ENCODE measurements at regions not wholly inside any gene's neighbourhood (a gene's known extent, or its start where the extent isn't known, plus 50 kb on each side); places are given as distances from the start of the nearest gene placed in this dataset.

DNA sequence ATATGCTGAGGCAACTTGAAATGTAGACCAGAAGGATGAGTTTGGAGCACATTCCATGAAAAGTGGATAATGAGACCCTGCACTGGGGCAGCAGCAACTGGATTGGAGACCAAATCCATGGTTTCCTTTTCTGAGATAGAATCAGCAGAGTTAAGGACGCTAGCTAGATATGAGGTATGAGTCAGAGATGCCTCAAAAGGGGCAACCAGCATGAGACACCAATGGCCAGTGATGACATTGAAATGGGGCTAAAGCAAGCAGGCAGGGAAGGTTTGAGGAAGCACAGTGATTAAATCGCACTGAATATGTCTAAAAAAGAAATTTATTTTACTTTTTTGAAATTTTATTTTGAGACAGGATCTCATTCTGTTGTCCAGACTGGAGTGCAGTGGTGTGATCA, 802.4 kb downstream of the TFAP2A start:
- H3K4me3 ChIP-seq (ENCODE audit: low read depth, low read length): no peak overlapping the region
- TF ChIP-seq, protein P1, sequence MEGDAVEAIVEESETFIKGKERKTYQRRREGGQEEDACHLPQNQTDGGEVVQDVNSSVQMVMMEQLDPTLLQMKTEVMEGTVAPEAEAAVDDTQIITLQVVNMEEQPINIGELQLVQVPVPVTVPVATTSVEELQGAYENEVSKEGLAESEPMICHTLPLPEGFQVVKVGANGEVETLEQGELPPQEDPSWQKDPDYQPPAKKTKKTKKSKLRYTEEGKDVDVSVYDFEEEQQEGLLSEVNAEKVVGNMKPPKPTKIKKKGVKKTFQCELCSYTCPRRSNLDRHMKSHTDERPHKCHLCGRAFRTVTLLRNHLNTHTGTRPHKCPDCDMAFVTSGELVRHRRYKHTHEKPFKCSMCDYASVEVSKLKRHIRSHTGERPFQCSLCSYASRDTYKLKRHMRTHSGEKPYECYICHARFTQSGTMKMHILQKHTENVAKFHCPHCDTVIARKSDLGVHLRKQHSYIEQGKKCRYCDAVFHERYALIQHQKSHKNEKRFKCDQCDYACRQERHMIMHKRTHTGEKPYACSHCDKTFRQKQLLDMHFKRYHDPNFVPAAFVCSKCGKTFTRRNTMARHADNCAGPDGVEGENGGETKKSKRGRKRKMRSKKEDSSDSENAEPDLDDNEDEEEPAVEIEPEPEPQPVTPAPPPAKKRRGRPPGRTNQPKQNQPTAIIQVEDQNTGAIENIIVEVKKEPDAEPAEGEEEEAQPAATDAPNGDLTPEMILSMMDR (IDR thresholded peaks at IDR 0.05; ENCODE audit: borderline replicate concordance, insufficient read depth, low read depth, low read length): no peak

DNA sequence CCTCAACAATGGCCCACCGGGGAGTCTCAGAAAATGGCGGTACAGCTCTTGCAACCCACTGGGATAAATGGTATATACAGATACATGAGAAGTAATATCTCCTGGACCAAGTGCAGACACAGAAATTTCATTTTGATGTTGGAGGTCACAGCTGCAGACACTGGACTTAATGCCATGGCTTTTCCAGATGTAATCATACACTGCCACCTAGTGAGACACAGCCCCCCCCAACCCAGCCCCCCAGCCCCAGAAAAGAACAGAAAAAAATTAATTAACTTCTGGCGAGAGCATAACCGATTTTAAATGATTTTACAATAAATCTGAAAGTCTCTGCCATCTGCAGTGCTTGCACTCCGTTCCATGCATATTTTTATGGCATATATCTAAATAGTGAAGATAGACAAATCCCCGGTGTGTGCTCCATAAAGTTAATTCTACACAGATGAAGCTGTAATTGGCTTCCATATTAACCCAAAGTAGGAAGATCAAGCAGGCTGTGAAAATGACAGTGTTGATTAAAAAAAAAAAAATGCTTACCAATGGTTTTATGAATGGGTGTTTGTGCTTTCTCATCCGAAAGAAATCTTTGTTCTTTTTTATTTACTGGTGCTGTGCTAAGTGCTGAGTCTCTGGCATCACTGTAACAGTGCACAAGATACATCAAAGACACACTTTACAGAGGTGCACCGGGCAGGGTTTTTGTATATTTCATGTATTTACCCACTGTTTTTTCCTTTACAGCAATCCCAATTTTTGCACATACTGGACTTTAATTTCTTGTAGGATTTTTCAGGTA, 804.1 kb downstream of the TFAP2A start:
- TF ChIP-seq, protein P1 (IDR thresholded peaks at IDR 0.05; ENCODE audit: borderline replicate concordance, insufficient read depth, low read depth, low read length): no peak
- no peak overlapping the region for H3K4me3 ChIP-seq (ENCODE audit: low read depth, low read length)

DNA sequence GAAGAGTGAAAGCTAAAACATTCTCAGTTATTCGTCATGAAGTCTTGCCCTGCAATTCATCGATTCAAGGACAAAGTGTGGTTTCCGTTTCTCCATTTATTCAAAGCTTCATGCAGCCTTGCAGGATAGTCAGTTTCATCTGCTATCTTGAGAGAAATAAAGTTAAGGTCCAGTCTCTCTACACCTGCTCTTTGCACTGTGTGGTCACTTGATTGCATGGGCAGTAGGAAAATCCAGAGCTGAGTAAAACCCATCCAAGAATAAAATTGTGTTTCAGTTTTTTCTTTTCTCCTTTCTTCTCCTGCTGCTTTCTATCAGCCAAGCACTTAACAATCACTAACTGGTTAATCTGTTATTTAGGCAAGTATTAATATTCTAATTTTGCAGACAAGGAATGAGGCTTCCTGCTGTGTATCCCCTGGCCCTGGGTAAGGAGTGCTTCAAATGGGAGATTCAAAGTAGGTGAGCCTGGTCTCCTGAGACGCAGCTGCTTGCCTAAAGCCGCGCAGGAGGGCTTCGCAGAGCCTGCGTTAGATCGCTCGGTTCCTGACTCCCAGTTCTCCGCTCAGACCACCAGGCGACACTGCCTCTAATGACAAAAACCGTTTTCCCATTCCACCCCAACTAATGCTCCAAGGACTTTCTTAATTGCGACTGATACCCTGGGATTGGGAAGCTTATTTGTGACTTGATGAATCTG, 808.3 kb downstream of the TFAP2A start:
- TF ChIP-seq, protein P1 (IDR thresholded peaks at IDR 0.05; ENCODE audit: borderline replicate concordance, insufficient read depth, low read depth, low read length): no peak
- H3K4me3 ChIP-seq (ENCODE audit: low read depth, low read length): no peak overlapping the region

DNA sequence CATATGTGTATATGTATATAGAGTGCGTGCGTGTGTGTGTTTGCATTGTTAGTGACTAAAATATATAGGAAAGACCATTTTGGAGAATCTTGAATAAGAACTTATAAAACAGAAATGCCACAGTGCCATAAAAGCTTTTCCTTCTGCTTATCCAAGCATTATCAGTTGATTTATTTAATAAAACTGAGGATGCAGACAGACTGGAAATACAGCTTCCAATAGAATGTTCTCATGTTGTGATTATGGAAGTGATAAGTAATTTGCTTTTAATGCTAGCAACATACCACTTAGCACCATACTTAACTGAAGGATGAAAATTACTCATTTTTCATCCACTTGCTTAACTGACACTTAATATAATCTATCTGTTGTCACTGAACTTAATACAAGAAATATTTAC, 820.1 kb downstream of the TFAP2A start:
- TF ChIP-seq, protein P1 (IDR thresholded peaks at IDR 0.05; ENCODE audit: borderline replicate concordance, insufficient read depth, low read depth, low read length): no peak
- H3K4me3 ChIP-seq (ENCODE audit: low read depth, low read length): no peak overlapping the region

DNA sequence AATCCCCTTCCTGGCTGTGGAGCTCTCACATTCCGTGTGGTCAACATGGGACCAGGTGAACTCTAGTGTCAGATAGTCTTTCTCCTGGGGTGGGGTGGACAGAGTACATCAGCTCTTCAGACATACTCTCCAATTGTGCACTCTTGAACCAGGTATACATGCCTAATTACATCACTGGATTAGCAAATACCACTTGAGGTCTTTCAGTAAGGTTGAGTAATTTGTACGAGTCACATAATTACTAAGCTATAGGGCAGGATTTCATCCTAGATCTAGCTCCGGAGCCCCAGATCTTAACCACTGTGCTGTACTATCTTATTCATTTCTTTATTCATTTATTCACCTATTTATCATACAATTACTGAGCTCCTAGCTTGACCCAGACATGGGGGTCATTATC, 821.3 kb downstream of the TFAP2A start:
- TF ChIP-seq, protein P1 (IDR thresholded peaks at IDR 0.05; ENCODE audit: borderline replicate concordance, insufficient read depth, low read depth, low read length): no peak

DNA sequence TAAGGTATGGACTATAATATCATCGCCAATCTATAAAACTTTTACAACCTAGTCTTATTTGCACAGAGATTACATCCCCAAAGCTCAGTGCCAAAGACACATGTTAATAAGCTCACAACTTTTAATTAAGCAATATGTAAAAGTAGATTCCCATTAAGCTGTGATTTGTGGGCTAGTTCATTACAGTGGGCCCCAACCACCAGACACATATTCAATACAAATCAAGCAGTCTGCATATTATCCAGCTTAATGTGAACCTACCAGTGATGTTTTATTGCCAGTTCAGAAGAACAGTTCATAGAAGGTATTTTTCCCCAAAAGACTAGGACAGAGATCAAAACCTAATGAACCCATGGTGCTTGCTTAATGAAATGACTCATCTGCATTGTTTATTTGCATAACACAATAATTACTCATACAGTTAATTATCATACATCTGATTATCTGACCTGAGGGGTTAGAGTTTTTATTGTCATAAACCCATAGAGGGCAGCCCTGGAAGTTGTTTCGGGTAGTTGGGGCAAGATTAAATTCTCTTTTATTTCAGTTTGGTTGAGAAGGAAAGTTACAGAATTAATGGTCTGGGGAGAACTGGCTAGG, 831.0 kb downstream of the TFAP2A start:
- TF ChIP-seq, protein P1 (IDR thresholded peaks at IDR 0.05; ENCODE audit: borderline replicate concordance, insufficient read depth, low read depth, low read length): no peak
- H3K4me3 ChIP-seq (ENCODE audit: low read depth, low read length): no peak overlapping the region

More for the DNA sequence above, 821.3 kb downstream of the TFAP2A start:
- no peak overlapping the region for H3K4me3 ChIP-seq (ENCODE audit: low read depth, low read length)
